ENCODE measurements at regions not wholly inside any gene's neighbourhood (a gene's known extent, or its start where the extent isn't known, plus 50 kb on each side); places are given as distances from the start of the nearest gene placed in this dataset.
"Not testable (repeated sequence)": the region's sequence is repeated elsewhere in the genome, so short reads cannot be mapped to it uniquely, and the experiment has no call there.

DNA sequence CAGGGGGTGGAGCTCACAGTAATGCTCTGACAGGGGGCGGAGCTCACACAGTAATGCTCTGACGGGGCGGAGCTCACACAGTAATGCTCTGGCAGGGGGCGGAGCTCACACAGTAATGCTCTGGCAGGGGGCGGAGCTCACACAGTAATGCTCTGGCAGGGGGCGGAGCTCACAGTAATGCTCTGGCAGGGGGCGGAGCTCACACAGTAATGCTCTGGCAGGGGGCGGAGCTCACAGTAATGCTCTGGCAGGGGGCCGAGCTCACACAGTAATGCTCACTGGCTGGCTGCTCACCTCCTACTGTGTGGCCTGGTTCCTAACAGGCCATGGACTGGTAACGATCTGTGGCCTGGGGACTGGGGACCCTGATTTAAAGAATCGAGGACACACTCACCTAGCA lies 53.9 kb upstream of the TNK2 start:
- DNase-seq; H3K79me2 ChIP-seq (ENCODE audit: insufficient read depth); H3K27me3 ChIP-seq (ENCODE audit: insufficient read depth); H4K20me1 ChIP-seq (ENCODE audit: insufficient read depth); H3K9me2 ChIP-seq; H3K9ac ChIP-seq; H3K4me1 ChIP-seq (ENCODE audit: control insufficient read depth in 1 of 2, insufficient read depth in 2 of 2, low read depth in 1 of 2, low read length in 1 of 2); H3K9me3 ChIP-seq; H2AFZ ChIP-seq (ENCODE audit: low read depth); H3K4me2 ChIP-seq; H3K27ac ChIP-seq (ENCODE audit: low read depth in 2 of 2, low read length in 1 of 2); CTCF ChIA-PET; POLR2A ChIA-PET; H3K4me3 ChIP-seq (ENCODE audit: low read depth in 2 of 2, low read length in 1 of 2): not testable (repeated sequence)
- WGBS (ENCODE audit: low lambda C conversion rate): 100% methylated on average over 8 of the region's 11 CpGs
- Histone ChIP-seq H3K36me3 (replicated peaks in 1 of 2; ENCODE audit: control insufficient read depth in 1 of 2, insufficient read depth in 2 of 2, low read length in 1 of 2) (peaks cover 10 to 13% of the 10 kb centered on the region in 2 experiments), H3F3A (replicated peaks; ENCODE audit: insufficient read depth) (peaks cover 25% of the 10 kb centered on the region)

DNA sequence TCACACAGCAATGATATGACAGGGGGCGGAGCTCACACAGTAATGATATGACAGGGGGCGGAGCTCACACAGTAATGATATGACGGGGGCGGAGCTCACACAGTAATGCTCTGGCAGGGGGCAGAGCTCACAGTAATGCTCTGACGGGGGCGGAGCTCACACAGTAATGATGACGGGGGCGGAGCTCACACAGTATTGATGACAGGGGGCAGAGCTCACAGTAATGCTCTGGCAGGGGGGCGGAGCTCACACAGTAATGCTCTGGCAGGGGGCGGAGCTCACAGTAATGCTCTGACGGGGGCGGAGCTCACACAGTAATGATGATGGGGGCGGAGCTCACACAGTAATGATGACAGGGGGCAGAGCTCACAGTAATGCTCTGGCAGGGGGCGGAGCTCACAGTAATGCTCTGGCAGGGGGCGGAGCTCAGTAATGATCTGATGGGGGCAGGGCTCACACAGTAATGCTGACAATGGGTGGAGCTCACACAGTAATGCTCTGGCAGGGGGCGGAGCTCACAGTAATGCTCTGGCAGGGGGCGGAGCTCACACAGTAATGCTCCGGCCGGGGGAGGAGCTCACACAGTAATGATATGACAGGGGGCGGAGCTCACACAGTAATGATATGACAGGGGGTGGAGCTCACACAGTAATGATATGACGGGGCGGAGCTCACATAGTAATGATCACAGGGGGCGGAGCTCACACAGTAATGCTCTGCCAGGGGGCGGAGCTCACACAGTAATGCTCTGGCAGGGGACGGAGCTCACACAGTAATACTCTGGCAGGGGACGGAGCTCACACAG lies 52.8 kb upstream of the TNK2 start:
- WGBS (ENCODE audit: low lambda C conversion rate): 93% methylated on average over 26 of the region's 26 CpGs
- Histone ChIP-seq H3K36me3 (replicated peaks in 1 of 2; ENCODE audit: control insufficient read depth in 1 of 2, insufficient read depth in 2 of 2, low read length in 1 of 2) (peaks cover 10 to 13% of the 10 kb centered on the region in 2 experiments), H3F3A (replicated peaks; ENCODE audit: insufficient read depth) (peaks cover 25% of the 10 kb centered on the region)
- H3K4me3 ChIP-seq (ENCODE audit: low read depth in 2 of 2, low read length in 1 of 2); H3K27me3 ChIP-seq (ENCODE audit: insufficient read depth); H2AFZ ChIP-seq (ENCODE audit: low read depth); H3K4me1 ChIP-seq (ENCODE audit: control insufficient read depth in 1 of 2, insufficient read depth in 2 of 2, low read depth in 1 of 2, low read length in 1 of 2); CTCF ChIA-PET; H3K27ac ChIP-seq (ENCODE audit: low read depth in 2 of 2, low read length in 1 of 2); H3K9me3 ChIP-seq; H3K79me2 ChIP-seq (ENCODE audit: insufficient read depth); H3K9me2 ChIP-seq; H4K20me1 ChIP-seq (ENCODE audit: insufficient read depth); H3K4me2 ChIP-seq; H3K9ac ChIP-seq; DNase-seq: not testable (repeated sequence)
- POLR2A ChIA-PET: interaction anchor here (0.6 kb wide), 1 partner anchor 212 kb away, joined by 4 read pairs; no protein-coding TSS in a partner anchor

DNA sequence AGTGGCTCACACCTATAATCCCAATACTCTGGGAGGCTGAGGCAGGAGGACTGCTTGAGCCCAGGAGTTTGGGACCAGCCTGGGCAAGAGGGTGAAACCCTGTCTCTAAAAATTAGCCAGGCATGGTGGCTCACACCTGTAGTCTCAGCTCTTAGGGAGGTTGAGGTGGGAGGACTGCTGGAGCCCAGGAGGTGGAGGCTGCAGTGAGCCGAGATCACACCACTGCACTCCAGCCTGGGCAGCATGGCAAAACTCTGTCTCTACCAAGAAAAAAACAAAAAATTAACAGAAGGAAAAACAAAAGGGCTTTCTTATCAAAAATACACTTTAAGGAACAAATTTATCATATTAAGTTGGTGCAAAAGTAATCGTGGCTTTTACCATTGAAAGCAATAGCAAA lies 51.8 kb upstream of the TNK2 start:
- H3K9me3 ChIP-seq; H3K9me2 ChIP-seq; H2AFZ ChIP-seq (ENCODE audit: low read depth); CTCF ChIA-PET; H3K4me2 ChIP-seq; POLR2A ChIA-PET; H3K4me1 ChIP-seq (ENCODE audit: control insufficient read depth in 1 of 2, insufficient read depth in 2 of 2, low read depth in 1 of 2, low read length in 1 of 2); H3K9ac ChIP-seq; H3K79me2 ChIP-seq (ENCODE audit: insufficient read depth); H3K27ac ChIP-seq (ENCODE audit: low read depth in 2 of 2, low read length in 1 of 2); H4K20me1 ChIP-seq (ENCODE audit: insufficient read depth); H3K4me3 ChIP-seq (ENCODE audit: low read depth in 2 of 2, low read length in 1 of 2); H3K27me3 ChIP-seq (ENCODE audit: insufficient read depth); DNase-seq: not testable (repeated sequence)
- Histone ChIP-seq H3F3A (replicated peaks; ENCODE audit: insufficient read depth) (peaks cover 25% of the 10 kb centered on the region), H3K36me3 (replicated peaks in 1 of 2; ENCODE audit: control insufficient read depth in 1 of 2, insufficient read depth in 2 of 2, low read length in 1 of 2) (peaks cover 7 to 13% of the 10 kb centered on the region in 2 experiments)
- 78% methylated on average over 2 of the region's 2 CpGs for WGBS (ENCODE audit: low lambda C conversion rate)

DNA sequence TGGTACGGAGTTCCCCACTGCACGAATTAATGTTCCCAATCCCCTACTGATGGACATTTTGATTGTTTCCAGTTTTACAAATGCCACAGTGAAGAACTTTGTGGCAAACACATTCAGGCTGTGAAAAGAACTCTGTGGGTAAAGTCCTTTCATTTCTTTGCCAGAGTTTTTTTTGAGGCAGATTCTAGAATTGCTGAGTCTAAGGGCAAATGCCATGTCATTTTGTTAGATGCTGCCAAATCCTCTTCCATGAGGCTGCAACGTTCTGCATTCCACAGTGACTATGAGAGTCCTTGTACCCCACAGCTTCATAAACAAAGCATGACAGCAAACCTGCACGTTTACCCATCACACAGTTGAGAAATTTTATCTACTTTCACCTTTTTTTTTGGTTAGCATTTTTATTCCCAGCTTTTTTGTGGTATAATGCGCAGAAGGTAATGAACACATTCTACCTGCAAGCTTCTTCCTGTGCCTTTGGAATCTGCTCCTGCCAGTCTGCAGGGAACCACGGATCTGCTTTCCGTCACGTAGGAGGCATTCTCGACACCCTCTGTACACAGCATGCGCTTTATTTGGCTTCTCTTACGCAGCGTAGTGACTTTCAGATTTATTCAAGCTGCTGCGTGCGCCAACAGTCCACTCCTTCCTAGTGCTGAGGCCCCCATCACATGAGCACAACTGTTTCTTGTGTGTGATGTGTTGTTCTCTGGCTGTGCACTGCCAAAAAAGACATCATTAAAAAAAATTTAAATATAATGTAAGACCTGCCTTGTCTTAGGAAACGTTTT lies 51.2 kb upstream of the TNK2 start:
- H3K27ac ChIP-seq (ENCODE audit: low read depth in 2 of 2, low read length in 1 of 2); H3K9me3 ChIP-seq; H3K4me1 ChIP-seq (ENCODE audit: control insufficient read depth in 1 of 2, insufficient read depth in 2 of 2, low read depth in 1 of 2, low read length in 1 of 2); H3K9me2 ChIP-seq; H3K27me3 ChIP-seq (ENCODE audit: insufficient read depth); H3K4me2 ChIP-seq; H2AFZ ChIP-seq (ENCODE audit: low read depth); H3K9ac ChIP-seq; H3K4me3 ChIP-seq (ENCODE audit: low read depth in 2 of 2, low read length in 1 of 2); POLR2A ChIA-PET; H3K79me2 ChIP-seq (ENCODE audit: insufficient read depth); DNase-seq; H4K20me1 ChIP-seq (ENCODE audit: insufficient read depth); CTCF ChIA-PET: not testable (repeated sequence)
- Histone ChIP-seq H3F3A (replicated peaks; ENCODE audit: insufficient read depth) (peaks cover 25% of the 10 kb centered on the region), H3K36me3 (replicated peaks in 1 of 2; ENCODE audit: control insufficient read depth in 1 of 2, insufficient read depth in 2 of 2, low read length in 1 of 2) (peaks cover 2 to 13% of the 10 kb centered on the region in 2 experiments)
- 63% methylated on average over 7 of the region's 15 CpGs for WGBS (ENCODE audit: low lambda C conversion rate)

DNA sequence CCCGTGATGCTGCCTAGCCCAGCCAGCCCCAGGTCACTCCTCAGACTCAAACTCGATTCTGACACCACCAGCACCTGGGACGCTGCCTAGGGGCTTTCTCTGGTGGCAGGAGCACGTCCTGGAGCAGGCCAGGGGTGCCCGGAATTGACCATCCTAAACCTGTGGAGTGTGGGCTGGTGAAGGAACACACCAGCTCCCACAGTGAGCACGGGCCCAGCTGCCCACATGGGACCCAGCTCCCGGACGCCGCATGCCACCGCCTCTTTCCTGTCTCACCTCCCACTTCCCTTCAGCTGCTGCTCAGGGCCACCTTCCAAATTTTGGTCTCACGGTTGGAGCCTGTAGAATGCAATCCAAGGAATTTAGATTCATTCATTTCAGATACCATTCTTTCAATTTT lies 50.4 kb upstream of the TNK2 start:
- DNase-seq; H3K4me3 ChIP-seq (ENCODE audit: low read depth in 2 of 2, low read length in 1 of 2); H3K4me2 ChIP-seq; H3K4me1 ChIP-seq (ENCODE audit: control insufficient read depth in 1 of 2, insufficient read depth in 2 of 2, low read depth in 1 of 2, low read length in 1 of 2); CTCF ChIA-PET; POLR2A ChIA-PET; H3K9ac ChIP-seq; H3K79me2 ChIP-seq (ENCODE audit: insufficient read depth); H3K9me3 ChIP-seq; H3K27me3 ChIP-seq (ENCODE audit: insufficient read depth); H3K27ac ChIP-seq (ENCODE audit: low read depth in 2 of 2, low read length in 1 of 2); H2AFZ ChIP-seq (ENCODE audit: low read depth); H4K20me1 ChIP-seq (ENCODE audit: insufficient read depth); H3K9me2 ChIP-seq: not testable (repeated sequence)
- Histone ChIP-seq H3F3A (replicated peaks; ENCODE audit: insufficient read depth) (peaks cover 25% of the 10 kb centered on the region), H3K36me3 (replicated peaks in 1 of 2; ENCODE audit: control insufficient read depth in 1 of 2, insufficient read depth in 2 of 2, low read length in 1 of 2) (peaks cover 2 to 13% of the 10 kb centered on the region in 2 experiments)
- WGBS (ENCODE audit: low lambda C conversion rate): 94% methylated on average over 5 of the region's 11 CpGs

Data from SK-N-SH (cell line).